Motor neuron (in vitro differentiated cells): ENCODE measurements at regions not wholly inside any gene's neighbourhood (a gene's known extent, or its start where the extent isn't known, plus 50 kb on each side); places are given as distances from the start of the nearest gene placed in this dataset.
"Not testable (repeated sequence)": the region's sequence is repeated elsewhere in the genome, so short reads cannot be mapped to it uniquely, and the experiment has no call there.

Source experiments
- ATAC-seq, 8 experiments: fragments of 200-7000 bp; cut with Tn5 transposase; replicated peaks in 6 of 8; 2 replicates each; pipeline ENCODE4 v1.8.0; 2021; ENCODE audit warnings: mild to moderate bottlenecking in 8 of 8, moderate library complexity in 8 of 8
- H3K27ac ChIP-seq, 2 donors: fragments of 250-450 bp; sonication (Bioruptor Pico); 2 replicates each; pipeline ENCODE4 v1.9.0; 2021; ENCODE audit warnings: antibody characterized with exemption in 2 of 2, mild to moderate bottlenecking in 2 of 2, moderate library complexity in 1 of 2
- H3K4me1 ChIP-seq, 2 donors: fragments of 250-450 bp; sonication (Bioruptor Pico); replicated peaks in 1 of 2; 2 replicates each; pipeline ENCODE4 v1.6.1; 2021; ENCODE audit warnings: antibody characterized with exemption in 2 of 2, mild to moderate bottlenecking in 2 of 2, moderate library complexity in 1 of 2
- H3K4me3 ChIP-seq, 5 donors: fragments of 250-450 bp; sonication (Bioruptor Pico); 2 replicates each; pipeline ENCODE4 v1.9.0; 2021; ENCODE audit warnings: antibody characterized with exemption in 5 of 5, mild to moderate bottlenecking in 5 of 5, moderate library complexity in 4 of 5
- WGBS, 10 experiments: fragments of 450-650 bp; shearing (Covaris generic); methylation state at CpG; one replicate each; pipeline ENCODE4 v1.0.0; 2022; 5-methylcytosine and 5-hydroxymethylcytosine counted together
- in situ Hi-C, 9 experiments: fragments of 400-800 bp; cut with MboI; loops; one replicate each; pipeline ENCODE4 v1.15.0; 2021; ENCODE audit warnings: low sequenced_read_pairs in 9 of 9, low pct_unique_long_range_greater_than_20kb in 2 of 9; ENCODE audit not compliant: unreplicated experiment in 9 of 9

- WGBS, 10 experiments = 0 to 91% (median 83%) methylated on average over 1 of the region's 1 CpG; no CpG with 5 or more reads in 4 of the 10 experiments
- Histone ChIP-seq H3K4me1 (peaks cover 7 to 9% of the 10 kb centered on the region in 2 donors), H3K4me3 (no peak overlapping the region), H3K27ac (no peak overlapping the region)
- no peak for ATAC-seq
- in situ Hi-C loops = no loop called here
Measured at GRCh38 chr10:22837771-22838170, 90.1 kb upstream of the ARMC3 start.

- in situ Hi-C loops = no loop called here
- no peak overlapping the region for H3K27ac ChIP-seq
- H3K4me3 ChIP-seq = no peak overlapping the region
- no peak for ATAC-seq
- peaks cover 7 to 9% of the 10 kb centered on the region in 2 donors for H3K4me1 ChIP-seq
- 58 to 100% (median 93%) methylated on average over 1 to 7 of the region's 7 CpGs; no CpG with 5 or more reads in 2 of the 10 experiments for WGBS, 10 experiments
Measured at GRCh38 chr10:22837351-22837750, 90.5 kb upstream of the ARMC3 start.

GRCh38 chr10:22834471-22834870, 93.4 kb upstream of the ARMC3 start:
- peaks cover 7 to 9% of the 10 kb centered on the region in 2 donors for H3K4me1 ChIP-seq
- no peak for ATAC-seq
- no peak overlapping the region for H3K4me3 ChIP-seq
- no peak overlapping the region for H3K27ac ChIP-seq
- in situ Hi-C loops = no loop called here
- WGBS, 10 experiments = 69 to 100% (median 87%) methylated on average over 1 to 3 of the region's 3 CpGs; no CpG with 5 or more reads in 2 of the 10 experiments

GRCh38 chr10:22833781-22834180, 94.1 kb upstream of the ARMC3 start:
- no peak for ATAC-seq
- H3K4me3 ChIP-seq = no peak overlapping the region
- no peak overlapping the region for H3K27ac ChIP-seq
- in situ Hi-C loops = no loop called here
- 29 to 75% (median 65%) methylated on average over 1 of the region's 1 CpG; no CpG with 5 or more reads in 6 of the 10 experiments for WGBS, 10 experiments
- H3K4me1 ChIP-seq = peaks cover 7 to 9% of the 10 kb centered on the region in 2 donors

- WGBS, 10 experiments = 87 to 100% (median 100%) methylated on average over 1 to 5 of the region's 5 CpGs; no CpG with 5 or more reads in 3 of the 10 experiments
- Histone ChIP-seq H3K27ac (no peak overlapping the region), H3K4me1 (peaks cover 7 to 9% of the 10 kb centered on the region in 2 donors), H3K4me3 (no peak overlapping the region)
- ATAC-seq = no peak
- in situ Hi-C loops = no loop called here
Measured at GRCh38 chr10:22833353-22833752, 94.5 kb upstream of the ARMC3 start.

- Histone ChIP-seq H3K4me3 (no peak overlapping the region), H3K27ac (no peak overlapping the region), H3K4me1 (peaks cover 7 to 9% of the 10 kb centered on the region in 2 donors)
- no peak for ATAC-seq
- in situ Hi-C loops = no loop called here
- 40 to 100% (median 86%) methylated on average over 1 to 2 of the region's 2 CpGs; no CpG with 5 or more reads in 1 of the 10 experiments for WGBS, 10 experiments
Measured at GRCh38 chr10:22832851-22833250, 95.0 kb upstream of the ARMC3 start.

- Histone ChIP-seq H3K4me3 (no peak overlapping the region), H3K27ac (no peak overlapping the region), H3K4me1 (peaks cover 7 to 9% of the 10 kb centered on the region in 2 donors)
- ATAC-seq = no peak
- WGBS, 10 experiments = 46 to 100% (median 63%) methylated on average over 1 to 4 of the region's 4 CpGs
- in situ Hi-C loops = no loop called here
Measured at GRCh38 chr10:22832066-22832602, 95.7 kb upstream of the ARMC3 start.

GRCh38 chr10:22831586-22831985, 96.3 kb upstream of the ARMC3 start:
- 31 to 100% (median 85%) methylated on average over 2 to 8 of the region's 8 CpGs; no CpG with 5 or more reads in 1 of the 10 experiments for WGBS, 10 experiments
- no peak overlapping the region for H3K27ac ChIP-seq
- in situ Hi-C loops = no loop called here
- no peak overlapping the region for H3K4me3 ChIP-seq
- H3K4me1 ChIP-seq = peaks cover 7 to 9% of the 10 kb centered on the region in 2 donors
- no peak for ATAC-seq

GRCh38 chr10:22828712-22829111, 99.1 kb upstream of the ARMC3 start:
- H3K4me3 ChIP-seq, ATAC-seq, H3K27ac ChIP-seq, in situ Hi-C loops: not testable (repeated sequence)
- H3K4me1 ChIP-seq = peaks cover 11 to 16% of the 10 kb centered on the region in 2 donors

- in situ Hi-C loops = no loop called here
- WGBS, 10 experiments = 93 to 100% (median 100%) methylated on average over 1 to 4 of the region's 6 CpGs; no CpG with 5 or more reads in 5 of the 10 experiments
- no peak for ATAC-seq
Measured at GRCh38 chr10:22825841-22826240, 102.0 kb upstream of the ARMC3 start.

GRCh38 chr10:22824984-22825383, 102.9 kb upstream of the ARMC3 start:
- ATAC-seq = peak in 1 of 8 experiments; percentile 24
- 0 to 45% (median 29%) methylated on average over 1 to 3 of the region's 3 CpGs; no CpG with 5 or more reads in 2 of the 10 experiments for WGBS, 10 experiments
- in situ Hi-C loops = no loop called here
- Histone ChIP-seq H3K27ac (no peak overlapping the region), H3K4me1 (peaks cover 9 to 15% of the 10 kb centered on the region in 2 donors), H3K4me3 (no peak overlapping the region)

More at GRCh38 chr10:22825841-22826240, 102.0 kb upstream of the ARMC3 start:
- no peak overlapping the region for H3K4me3 ChIP-seq
- no peak overlapping the region for H3K27ac ChIP-seq
- H3K4me1 ChIP-seq = peaks cover 9 to 15% of the 10 kb centered on the region in 2 donors

GRCh38 chr10:22824520-22824919, 103.3 kb upstream of the ARMC3 start:
- ATAC-seq = no peak
- in situ Hi-C loops = no loop called here
- no peak overlapping the region for H3K4me3 ChIP-seq
- H3K4me1 ChIP-seq = peaks cover 9 to 15% of the 10 kb centered on the region in 2 donors
- no peak overlapping the region for H3K27ac ChIP-seq
- 48 to 100% (median 72%) methylated on average over 1 to 3 of the region's 3 CpGs; no CpG with 5 or more reads in 1 of the 10 experiments for WGBS, 10 experiments

- H3K4me3 ChIP-seq = no peak overlapping the region
- ATAC-seq = peak; percentile 76 to 100 (median 92)
- H3K27ac ChIP-seq = no peak overlapping the region
- in situ Hi-C loops = no loop called here
- peaks cover 9 to 15% of the 10 kb centered on the region in 2 donors for H3K4me1 ChIP-seq
Measured at GRCh38 chr10:22823109-22823508, 104.7 kb upstream of the ARMC3 start.

GRCh38 chr10:22821921-22822320, 105.9 kb upstream of the ARMC3 start:
- H3K4me3 ChIP-seq, H3K27ac ChIP-seq, ATAC-seq, in situ Hi-C loops: not testable (repeated sequence)
- WGBS, 10 experiments = 71 to 100% (median 90%) methylated on average over 1 to 5 of the region's 5 CpGs; no CpG with 5 or more reads in 2 of the 10 experiments
- H3K4me1 ChIP-seq = peaks cover 9 to 15% of the 10 kb centered on the region in 2 donors
